WTC11 (cell line): ENCODE measurements at regions not wholly inside any gene's neighbourhood (a gene's known extent, or its start where the extent isn't known, plus 50 kb on each side); places are given as distances from the start of the nearest gene placed in this dataset.

Source experiments
- CREB1 ChIP-seq: sonication (generic); formaldehyde crosslinking; IDR thresholded peaks from 2 replicates; pipeline ENCODE4 v1.8.0; 2023; ENCODE audit warnings: mild to moderate bottlenecking, missing genetic modification reagents
- CTCF ChIP-seq: fragments of 200-600 bp; IDR thresholded peaks from 2 replicates; pipeline ENCODE4 v1.8.0; 2022; ENCODE audit warnings: antibody characterized with exemption
- E2F1 ChIP-seq: sonication (generic); formaldehyde crosslinking; IDR thresholded peaks from 2 replicates; pipeline ENCODE4 v1.8.0; 2022; ENCODE audit warnings: mild to moderate bottlenecking, missing genetic modification reagents
- SMAD4 ChIP-seq: sonication (generic); formaldehyde crosslinking; IDR thresholded peaks from 2 replicates; pipeline ENCODE4 v1.8.0; 2022; ENCODE audit warnings: mild to moderate bottlenecking, missing genetic modification reagents
- TP53 ChIP-seq: sonication (generic); formaldehyde crosslinking; IDR thresholded peaks from 2 replicates; pipeline ENCODE4 v1.8.1; 2023; ENCODE audit warnings: mild to moderate bottlenecking, missing genetic modification reagents
- ZNF263 ChIP-seq: sonication (generic); formaldehyde crosslinking; IDR thresholded peaks from 2 replicates; pipeline ENCODE4 v1.8.1; 2022; ENCODE audit warnings: low read depth, mild to moderate bottlenecking, moderate library complexity, missing genetic modification reagents
- ZNF512 ChIP-seq: sonication (generic); formaldehyde crosslinking; IDR thresholded peaks from 2 replicates; pipeline ENCODE4 v1.8.1; 2022; ENCODE audit warnings: missing genetic modification reagents, borderline replicate concordance

- TF ChIP-seq CTCF (no peak), ZNF263 (CRISPR knock-in tag) (no peak), TP53 (no peak), SMAD4 (no peak), E2F1 (CRISPR knock-in tag) (no peak), CREB1 (CRISPR knock-in tag) (no peak), ZNF512 (CRISPR knock-in tag) (no peak)
Observed at GRCh38 chr4:156527237-156527993, 444.2 kb downstream of the PDGFC start.
